GM21825 (cell line): ENCODE measurements at regions not wholly inside any gene's neighbourhood (a gene's known extent, or its start where the extent isn't known, plus 50 kb on each side); places are given as distances from the start of the nearest gene placed in this dataset.

Experiments
- ATAC-seq: cut with Tn5 transposase; IDR thresholded peaks from one replicate; pipeline ENCODE4 v1.9.1; 2021; ENCODE audit warnings: mild to moderate bottlenecking, moderate library complexity; ENCODE audit not compliant: unreplicated experiment

DNA sequence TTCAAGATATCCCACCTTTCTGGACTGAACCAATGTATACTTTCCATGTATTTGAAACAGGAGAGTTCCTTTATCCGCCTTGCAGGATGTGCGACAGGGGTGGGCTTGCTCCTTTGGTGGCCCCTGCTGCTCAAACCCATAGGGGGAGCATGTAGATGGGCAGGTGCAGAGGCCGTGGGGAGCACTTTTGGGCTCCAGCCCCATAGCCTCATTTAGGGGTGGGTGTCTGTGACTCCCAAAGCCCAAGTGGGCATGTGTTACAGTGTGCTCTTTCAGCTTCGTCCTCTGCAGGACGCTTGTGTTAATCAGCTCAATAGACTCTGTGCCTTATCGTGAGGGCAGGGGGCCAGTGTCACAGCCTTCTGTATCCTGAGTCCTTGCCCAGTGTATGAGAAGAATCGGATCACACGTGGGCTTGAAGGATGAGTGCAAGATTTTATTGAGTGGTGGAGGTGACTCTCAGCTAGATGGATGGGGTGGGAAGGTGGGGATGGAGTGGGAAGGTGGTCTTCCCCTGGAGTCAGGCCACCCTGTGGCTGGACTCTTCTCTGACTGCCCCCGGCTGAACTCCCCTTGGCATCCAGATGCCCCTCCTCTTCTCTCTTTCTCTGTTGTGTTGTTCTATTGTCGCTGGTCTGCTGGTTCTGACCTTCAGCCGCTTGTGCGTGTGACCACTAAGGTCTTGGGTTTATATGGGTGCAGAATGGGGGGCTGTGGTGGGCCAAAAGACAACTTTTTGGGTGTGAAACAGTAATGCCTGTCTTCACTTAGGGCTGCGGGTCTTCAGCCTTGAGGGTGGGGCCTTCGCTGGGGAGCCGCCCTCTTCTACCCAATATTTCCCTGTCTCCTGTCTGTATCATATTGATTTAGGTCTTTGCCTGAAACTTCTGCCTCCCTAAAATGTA lies 262.2 kb downstream of the GLRX3 start:
- no peak for ATAC-seq

DNA sequence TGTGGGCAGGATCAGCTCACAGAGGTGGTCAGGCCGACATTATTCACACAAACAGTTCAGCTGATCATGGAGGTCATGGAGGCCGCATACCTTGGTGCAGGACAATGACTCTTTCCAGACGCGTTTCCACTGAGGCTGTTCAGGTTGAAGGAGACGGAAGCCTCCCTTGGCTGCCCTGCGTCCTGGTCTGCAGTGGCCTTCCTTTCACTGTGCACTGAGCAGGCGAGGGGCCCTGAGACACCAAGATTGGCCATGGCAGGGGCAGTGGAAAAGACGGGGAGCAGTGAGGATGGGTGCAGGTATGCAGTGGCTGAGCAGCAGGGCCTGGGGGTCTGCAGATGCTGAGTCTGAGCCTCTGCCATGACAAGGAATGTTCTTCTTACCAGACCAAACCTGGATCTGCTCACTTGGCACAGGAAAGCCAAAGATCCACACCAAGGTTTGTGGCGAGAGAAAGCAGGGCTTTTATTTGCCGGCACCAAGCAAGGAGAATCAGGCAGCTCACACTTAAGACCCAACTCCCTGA lies 263.3 kb downstream of the GLRX3 start:
- no peak for ATAC-seq

DNA sequence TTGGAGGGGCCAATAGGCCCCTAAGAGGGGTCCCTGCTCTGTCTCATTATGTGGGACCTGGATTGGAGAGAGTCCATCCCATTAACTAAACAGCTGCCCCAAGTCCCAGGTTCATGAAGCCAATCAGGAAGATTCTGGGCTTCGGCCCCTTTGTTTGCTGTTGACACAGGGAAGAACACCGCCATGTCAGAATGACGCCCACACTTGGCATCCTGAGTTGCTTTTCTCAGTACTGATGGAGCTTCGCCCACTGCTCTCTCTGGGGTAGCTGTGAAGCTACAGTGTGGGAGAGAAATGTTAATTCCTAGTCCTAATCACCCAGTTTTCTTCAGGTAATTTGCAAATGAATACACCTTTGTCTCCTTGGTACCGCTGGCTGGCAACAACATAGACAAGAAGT lies 264.7 kb downstream of the GLRX3 start:
- no peak for ATAC-seq

DNA sequence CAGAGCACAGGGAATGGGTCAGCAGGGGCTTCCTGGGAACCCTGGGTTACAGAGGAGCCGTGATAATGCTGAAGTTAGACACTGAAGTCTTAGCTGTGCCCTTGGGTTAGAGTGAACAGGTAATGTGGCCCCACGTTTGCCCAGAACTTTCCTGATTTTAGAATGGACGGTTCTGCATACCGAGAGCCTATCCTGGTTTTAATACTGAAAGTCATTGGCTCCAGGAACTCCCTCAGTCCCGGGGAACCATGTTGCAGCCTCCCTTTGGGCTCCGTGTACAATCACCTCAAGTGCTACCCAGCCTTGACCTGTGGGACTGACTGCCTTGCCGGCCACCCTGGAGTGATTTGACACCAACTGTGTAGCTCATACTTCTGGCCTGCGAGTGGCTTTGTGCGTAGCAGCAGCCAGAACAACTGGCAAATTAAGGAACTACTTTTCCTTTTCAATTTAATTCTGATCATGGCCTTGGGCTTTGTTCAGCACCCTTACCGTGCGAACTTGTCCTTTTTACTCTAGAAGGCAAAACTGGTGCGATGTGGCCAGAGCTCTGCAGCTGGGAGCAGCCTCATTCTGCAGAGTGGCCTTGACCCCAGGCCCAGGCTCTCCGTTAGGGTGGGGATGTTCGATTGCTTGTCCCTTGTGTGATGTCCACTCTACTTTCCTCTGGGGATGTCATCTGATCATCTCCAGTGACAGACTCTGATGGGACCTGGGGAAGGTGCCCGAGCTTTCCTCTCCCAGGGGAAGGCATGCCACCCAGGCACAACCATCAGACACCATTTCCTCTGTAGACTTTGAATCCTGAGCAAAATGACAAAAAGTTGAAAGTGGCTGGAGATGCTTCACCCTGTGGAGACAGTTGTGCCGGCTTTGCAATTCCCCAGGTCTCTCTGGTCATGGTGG lies 265.9 kb downstream of the GLRX3 start:
- no peak for ATAC-seq

DNA sequence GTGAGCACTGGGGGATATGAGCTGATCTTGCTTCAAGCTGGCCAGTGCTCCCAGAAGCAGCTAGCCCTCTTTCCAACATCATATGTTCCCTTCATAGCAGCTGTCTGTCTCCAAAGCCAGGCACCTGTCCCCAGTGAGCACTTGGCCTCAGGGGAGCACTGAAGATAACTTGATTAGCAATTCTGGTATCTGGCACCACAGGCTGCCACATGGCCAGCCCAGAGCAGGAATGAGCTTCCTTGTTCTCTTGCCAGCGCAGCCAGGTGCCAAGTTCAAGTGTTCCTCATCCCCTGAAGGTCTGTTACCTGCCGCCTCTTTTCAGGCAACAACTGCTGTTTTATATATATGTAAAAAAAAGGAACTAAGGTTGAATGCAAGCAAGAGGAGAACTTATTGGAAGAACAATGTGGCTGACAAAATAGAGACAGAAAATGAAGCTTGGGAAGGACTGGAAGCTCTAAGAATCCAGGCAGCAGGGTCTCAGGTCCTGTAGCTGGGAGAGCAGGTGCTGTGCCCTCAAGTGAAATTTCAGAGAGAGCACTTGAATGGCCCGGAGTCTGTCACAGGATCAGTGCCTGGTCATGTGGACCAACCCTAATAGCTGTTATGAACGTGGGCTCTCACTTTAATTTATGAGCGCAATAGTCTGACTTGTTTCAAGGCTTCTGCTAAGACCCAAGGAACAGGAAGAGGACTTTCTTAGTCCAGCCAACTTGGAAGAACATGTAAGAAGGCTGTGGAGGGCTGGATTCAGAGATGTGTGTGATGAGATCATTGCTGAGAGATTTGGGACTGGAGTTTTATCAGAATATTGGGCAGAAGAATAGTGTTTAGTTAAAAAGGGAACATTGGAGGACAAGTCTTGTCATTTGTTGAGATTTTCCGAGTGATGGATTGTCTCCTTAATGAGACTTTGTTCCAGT lies 267.2 kb downstream of the GLRX3 start:
- ATAC-seq: no peak

DNA sequence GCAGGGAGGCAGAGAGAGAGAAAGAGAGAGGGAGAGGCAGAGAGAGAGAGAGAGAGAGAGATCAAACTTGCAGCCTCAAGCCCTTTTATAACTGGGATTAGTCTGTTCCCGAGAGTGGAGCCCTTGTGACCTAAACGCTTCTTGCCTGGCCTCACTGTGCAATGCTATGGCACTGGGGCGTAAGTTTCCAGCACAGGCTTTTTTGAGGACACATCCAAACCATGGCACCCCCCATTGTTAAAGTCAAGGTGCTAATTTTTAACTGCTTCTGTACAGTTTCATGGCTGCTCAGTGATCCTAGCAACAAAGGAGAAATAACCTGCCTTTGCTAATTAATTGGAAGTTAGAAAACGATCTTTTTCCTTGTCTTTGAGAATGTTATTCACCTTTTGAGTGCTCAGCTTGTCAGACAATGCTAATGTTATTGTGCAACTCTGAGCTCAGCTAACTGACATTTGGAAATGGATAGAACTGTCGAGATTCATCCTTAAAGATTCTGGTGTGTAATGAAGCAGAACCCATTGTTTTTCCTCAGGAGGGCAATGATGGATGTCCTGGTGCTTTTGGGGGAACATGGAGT lies 268.4 kb downstream of the GLRX3 start:
- ATAC-seq: no peak

DNA sequence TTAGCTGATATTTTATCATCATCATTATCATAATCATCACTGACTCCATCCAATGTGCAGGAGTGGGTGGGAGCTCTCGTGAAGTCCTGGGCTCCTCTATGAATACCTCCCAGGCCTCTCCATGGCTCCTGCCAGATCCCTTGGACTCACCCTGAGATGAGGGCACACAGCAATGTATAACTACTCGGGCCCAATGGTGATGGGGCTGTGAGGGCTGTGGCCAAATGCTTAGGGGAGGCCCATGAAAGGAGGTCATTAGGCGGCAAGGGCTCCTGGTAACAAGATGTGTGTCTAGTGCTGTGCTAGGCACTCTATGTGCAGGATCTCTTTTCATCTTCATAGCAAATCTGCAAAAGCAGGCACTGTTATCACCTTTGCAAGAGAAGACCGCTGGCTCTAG lies 270.9 kb downstream of the GLRX3 start:
- no peak for ATAC-seq

DNA sequence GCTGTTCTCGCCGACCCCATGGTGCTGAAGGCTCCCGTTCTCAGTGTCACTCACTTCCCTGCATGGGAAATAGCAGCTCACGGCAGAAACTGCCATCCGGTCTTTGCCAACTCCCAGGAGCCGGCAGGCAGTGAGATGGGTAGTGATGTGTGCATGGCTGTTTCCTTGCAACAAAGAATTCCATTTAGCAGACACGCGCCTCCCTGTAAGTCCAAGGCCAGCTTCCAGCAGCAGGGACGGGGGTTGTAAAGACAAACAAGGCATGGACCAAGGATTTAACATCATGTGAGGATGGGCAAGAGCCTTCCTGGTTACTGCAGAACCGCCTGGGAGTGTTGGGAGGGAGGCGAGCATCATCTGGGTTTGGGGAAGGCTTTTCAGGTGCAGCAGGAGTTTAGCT lies 273.1 kb downstream of the GLRX3 start:
- no peak for ATAC-seq

DNA sequence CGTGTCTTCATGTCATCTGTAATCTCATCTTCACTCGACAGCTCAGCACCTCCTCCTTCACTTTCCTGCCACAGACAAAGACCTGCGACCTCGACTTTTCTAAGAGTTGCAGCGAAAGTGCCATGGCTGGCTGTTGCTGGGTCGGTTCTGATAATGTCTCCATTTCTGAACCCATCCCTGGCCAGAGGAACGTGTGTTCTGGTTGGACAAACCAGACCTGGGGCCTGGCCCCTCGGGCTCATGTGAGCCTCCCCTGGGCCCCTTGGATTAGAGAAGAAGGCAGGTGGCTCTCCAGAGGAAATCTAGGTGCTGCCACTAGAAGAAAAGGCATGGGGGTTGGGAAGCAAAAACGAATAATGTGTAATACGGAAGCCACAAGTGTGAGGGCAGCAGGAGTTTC lies 273.7 kb downstream of the GLRX3 start:
- ATAC-seq: no peak

DNA sequence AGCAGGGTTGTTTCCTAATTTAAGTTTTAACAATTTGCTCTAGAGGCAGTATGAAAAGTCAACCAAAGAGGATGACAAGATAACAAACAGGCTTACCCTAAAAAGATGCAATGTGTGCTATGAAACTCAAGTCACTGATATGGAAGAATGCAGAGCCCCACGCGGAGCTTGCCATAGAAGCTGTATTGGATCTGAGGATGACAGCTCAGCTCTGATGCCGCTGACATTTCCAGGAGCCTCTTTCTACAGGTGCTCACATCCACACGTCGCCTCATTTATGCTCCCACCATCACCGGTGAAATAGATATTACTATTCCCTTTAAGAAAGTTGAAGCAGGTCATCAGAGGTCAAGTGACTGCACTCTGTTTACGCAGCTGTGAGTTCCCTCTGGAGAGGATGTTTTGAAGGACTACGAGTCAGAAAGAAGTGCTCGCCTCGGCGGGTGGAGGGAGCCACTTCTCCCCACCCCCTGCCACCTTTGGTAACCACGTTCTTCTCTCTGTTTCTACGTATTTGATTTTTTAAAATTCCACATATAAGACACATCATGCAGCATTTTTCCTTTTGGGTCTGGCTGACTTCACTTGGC lies 275.4 kb downstream of the GLRX3 start:
- ATAC-seq: no peak

DNA sequence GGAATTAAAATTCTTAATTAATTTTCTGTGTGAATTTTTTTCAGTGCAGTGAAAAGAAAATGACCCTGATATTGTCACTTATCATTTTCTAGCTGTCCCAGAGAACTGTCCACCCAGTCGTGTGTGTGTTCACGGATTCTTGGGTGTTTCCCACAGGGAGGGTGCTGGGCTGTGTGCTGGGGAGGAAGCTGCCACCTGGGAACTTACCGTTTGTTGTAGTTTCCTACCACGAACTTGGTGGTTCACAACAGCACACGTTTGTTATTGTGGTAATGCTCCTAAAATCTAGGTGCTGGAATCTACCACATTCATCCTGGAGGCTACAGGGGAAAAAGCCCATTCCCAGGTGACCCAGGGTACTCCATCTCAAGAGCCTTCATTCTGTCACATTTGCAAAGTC lies 276.1 kb downstream of the GLRX3 start:
- no peak for ATAC-seq

DNA sequence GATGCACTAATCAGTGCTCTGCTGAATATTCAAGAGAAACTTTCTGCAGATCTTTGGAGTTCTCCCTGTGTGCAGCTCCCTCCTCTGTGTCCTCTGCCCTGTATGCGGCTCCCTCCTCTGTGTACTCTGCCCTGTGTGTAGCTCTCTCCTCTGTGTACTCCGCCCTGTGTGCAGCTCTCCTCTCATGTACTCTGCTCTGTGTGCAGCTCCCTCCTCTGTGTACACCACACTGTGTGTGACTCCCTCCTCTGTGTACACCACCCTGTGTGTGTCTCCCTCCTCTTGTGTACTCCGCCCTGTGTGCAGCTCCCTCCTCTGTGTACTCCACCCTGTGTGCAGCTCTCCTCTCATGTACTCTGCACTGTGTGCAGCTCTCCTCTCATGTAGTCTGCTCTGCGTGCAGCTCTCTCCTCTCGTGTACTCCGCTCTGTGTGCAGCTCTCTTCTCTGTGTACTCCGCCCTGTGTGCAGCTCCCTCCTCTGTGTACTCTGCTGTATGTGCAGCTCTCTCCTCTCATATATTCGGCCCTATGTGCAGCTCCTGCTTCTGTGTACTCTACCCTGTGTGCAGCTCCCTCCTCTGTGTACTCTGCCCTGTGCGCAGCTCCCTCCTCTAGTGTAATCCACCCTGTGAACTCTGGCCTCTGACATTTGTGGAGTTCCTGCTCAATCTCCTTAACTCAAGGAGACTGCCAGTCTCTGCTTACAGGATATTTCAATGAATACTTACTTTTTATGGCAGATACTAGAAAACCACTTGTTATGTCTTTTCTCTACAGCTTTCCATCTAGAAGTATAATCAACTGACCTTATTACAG lies 280.4 kb downstream of the GLRX3 start:
- ATAC-seq: no peak

DNA sequence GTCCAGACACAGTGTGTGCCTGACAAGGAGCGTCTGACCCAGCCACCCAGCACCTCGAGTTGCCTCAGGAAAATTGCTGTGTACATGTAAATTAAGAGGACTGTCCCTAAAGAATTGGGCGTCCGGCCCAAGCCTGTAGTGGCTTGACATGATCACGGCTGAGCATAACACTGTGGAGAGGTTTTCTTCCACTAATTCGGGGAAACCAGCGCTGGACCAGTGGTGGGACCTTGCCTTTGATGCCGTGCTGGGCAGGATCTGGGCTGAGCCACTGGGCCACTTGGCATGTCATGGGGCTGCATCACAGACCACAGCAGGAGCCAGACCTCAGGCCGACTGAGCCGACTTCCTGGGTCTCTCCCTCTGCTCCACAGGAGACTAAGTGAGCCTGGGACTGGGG lies 282.5 kb downstream of the GLRX3 start:
- no peak for ATAC-seq

DNA sequence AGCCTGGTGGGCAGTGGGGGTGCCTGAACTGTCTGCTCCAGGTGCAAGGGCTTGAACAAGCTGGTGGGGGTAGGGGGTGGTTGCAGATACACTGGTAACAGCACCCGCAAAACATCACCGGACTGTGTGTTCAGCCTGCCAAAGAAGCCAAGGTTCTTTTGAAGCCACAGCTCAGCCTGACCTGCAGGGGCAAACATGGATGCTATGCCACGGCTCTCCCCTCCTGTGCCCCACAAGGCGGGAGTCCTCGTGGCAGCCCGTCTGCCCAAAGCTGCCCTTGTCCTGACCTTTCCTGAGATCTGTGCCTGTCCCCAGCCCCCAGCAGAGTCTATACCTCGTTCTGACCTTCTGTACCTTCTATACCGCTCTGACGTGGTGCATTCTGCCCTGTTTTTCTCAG lies 285.7 kb downstream of the GLRX3 start:
- no peak for ATAC-seq

DNA sequence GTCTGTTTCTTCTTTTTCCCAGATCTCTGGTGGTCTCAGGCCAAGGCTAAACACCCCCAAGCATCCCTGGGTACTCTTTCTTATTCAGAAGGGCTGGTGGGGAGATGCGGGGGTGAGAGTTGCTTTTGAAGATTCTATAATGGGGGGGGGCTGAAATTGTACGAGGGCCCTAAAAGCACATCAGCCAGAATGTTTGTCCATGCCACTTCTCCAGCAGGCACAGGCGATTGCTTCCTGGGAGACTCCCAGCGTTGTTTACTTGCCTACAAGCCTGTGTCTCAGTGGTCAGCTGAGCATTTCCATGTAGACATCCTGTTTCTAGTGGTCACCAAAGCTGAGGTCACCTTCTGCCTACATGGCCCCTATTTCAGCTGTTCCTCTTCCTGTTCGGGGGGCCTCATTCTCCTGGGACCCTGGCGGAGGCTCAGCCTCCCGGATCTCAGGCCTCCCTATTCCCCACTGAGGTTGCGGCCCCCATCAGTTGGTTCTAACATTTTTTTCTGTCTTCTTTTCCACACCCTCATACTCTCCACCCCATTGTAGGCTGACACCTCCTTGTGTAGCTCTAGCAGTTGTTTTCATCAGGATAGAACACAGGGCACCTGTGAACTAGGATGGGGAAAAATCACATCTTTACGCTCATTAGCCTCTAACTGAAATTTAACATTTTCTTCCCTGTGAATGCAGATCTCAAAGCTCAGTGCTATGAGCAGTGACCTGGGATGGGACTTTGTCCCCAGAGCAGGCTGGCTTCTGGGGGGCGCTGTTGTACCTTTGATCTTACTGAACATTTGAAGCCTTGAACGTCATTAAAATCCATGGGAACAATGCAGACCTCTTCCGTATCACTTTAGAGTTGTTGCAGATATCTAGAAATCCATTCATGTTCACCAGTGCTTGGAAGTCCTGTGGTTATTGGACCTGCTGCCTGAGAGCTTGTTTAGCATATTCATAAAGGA lies 286.5 kb downstream of the GLRX3 start:
- ATAC-seq: no peak

DNA sequence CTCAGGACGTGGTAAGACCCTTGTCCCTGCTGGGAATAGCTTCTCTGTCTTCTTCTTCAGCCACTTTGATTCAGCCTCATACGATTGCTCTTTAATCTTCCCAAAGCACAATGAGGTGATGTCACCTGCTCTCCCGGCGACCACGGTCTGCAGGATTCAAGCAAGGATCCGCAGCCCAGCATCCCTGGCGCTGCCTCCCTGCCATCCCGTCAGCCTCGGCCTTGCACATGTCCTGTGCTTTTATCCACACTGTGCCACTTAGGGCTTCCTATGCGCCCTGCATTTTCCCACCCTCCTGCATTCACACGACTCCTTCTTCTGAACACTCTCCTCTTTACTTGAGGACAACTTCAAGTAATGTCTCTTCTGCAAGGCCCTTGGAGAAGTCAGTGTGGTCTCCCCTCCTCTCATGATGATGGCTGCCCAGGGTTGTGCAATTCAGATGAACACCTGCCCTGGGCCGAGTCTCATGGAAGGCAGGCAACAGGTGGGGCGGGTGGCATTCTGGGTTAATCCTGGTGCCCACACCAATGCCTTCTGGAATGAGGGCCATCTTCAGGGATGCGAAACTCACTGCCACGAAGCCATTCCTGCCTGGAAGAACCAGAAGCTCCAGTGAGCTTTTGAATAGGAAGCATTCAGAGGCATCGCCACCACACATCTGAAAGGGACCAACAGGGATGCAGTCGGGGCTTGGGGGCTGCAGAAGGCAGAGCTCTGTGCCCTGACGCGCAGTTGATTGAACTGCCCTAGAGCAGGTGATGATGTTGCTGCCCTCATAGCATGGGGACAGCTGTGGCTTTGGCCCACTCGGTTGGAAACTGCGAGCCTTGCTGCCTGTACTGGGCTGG lies 287.5 kb downstream of the GLRX3 start:
- ATAC-seq: no peak

DNA sequence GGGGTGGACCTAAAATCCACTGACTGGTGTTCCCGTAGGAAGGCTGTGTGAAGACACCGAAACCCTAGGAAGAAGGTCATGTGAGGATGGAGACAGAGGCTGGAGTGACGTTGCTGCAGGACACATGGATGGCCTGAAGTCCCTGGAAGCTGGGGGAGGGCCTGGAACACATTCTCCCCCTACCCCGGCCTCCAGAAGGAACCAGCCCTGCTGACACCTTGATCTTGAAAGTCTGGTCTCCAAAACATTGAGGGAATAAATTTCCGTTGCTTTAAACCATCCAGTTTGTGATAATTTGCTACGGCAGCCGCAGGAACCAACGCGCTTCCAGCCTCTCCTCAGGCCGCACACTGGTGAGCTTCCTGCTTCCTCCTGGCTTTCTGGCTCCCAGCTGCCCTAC lies 288.2 kb downstream of the GLRX3 start:
- no peak for ATAC-seq
